ENCODE measurements at regions not wholly inside any gene's neighbourhood (a gene's known extent, or its start where the extent isn't known, plus 50 kb on each side); places are given as distances from the start of the nearest gene placed in this dataset.
A peak's percentile ranks its signal among the peaks of the same experiment; 100 is the strongest.

GRCh38 chr12:24608108-24608507 lies 340.8 kb downstream of the BCAT1 start:
- no peak overlapping the region for H2BK120ac ChIP-seq (ENCODE audit: low read depth, low read length)
- no CpG with 5 or more reads among the region's 1 CpG for WGBS, 2 experiments (ENCODE audit: extremely low coverage in 2 of 2, insufficient read length in 1 of 2)
- no TSS peak for BruUV-seq (replicated peaks)
- no peak overlapping the region for H4K5ac ChIP-seq (ENCODE audit: low read depth, low read length)
- H3K4me1 ChIP-seq (ENCODE audit: control insufficient read depth, insufficient read depth, low read length) = peaks cover 4% of the 10 kb centered on the region
- no peak overlapping the region for H3K9ac ChIP-seq (ENCODE audit: low read depth, low read length)
- H3K9me1 ChIP-seq (ENCODE audit: insufficient read depth, low read length) = no peaks in the 10 kb centered on the region
- H4K91ac ChIP-seq (ENCODE audit: insufficient read depth, low read depth, low read length) = no peak overlapping the region
- no peak overlapping the region for H2AFZ ChIP-seq (replicated peaks; ENCODE audit: low read length, poor library complexity)
- peaks cover 4% of the 10 kb centered on the region for H3K9me3 ChIP-seq (ENCODE audit: control insufficient read depth, insufficient read depth, low read length)
- no peak overlapping the region for H2AK5ac ChIP-seq (ENCODE audit: low read depth, low read length)
- no peak overlapping the region for H2BK5ac ChIP-seq (ENCODE audit: low read depth, low read length, poor library complexity, severe bottlenecking)
- in situ Hi-C loops (cut with MboI; ENCODE audit: low sequenced_read_pairs) (no loop called here), intact Hi-C loops (cut with micrococcal nuclease) (no loop called here), dilution Hi-C loops (cut with HindIII; ENCODE audit: low sequenced_read_pairs, unreplicated experiment) (no loop called here)
- H3K14ac ChIP-seq (replicated peaks; ENCODE audit: low read depth, low read length) = no peak overlapping the region
- H2BK15ac ChIP-seq (ENCODE audit: low read depth, low read length) = peak overlapping the region; percentile 19; the same call in 1 of the 3 replicates
- DNase-seq (no peak), ATAC-seq (ENCODE audit: low read depth) (no peak)
- no peak overlapping the region for H3K27ac ChIP-seq (ENCODE audit: insufficient read depth, low read length)
- H4K20me1 ChIP-seq (ENCODE audit: insufficient read depth, low read length) = no peaks in the 10 kb centered on the region
- ChIA-PET CTCF (interaction anchor here (0.6 kb wide), 1 partner anchor 25 kb away, joined by 4 read pairs; no protein-coding TSS in a partner anchor), POLR2A (ENCODE audit: unreplicated experiment) (no interaction called here)
- no peak overlapping the region for H2AK9ac ChIP-seq (replicated peaks; ENCODE audit: low read depth, low read length, poor library complexity)
- H3K79me1 ChIP-seq (ENCODE audit: low read depth in 1 of 2, low read length in 2 of 2) = no peaks in the 10 kb centered on the region
- no peak overlapping the region for H3K56ac ChIP-seq (ENCODE audit: extremely low read depth, insufficient read depth, low read length)
- H3K36me3 ChIP-seq (ENCODE audit: control insufficient read depth, insufficient read depth, low read length) = no peaks in the 10 kb centered on the region
- no peak overlapping the region for H3K4me3 ChIP-seq (ENCODE audit: insufficient read depth, low read depth, low read length)
- H3K4me2 ChIP-seq (ENCODE audit: low read depth, low read length) = no peak overlapping the region
- H4K8ac ChIP-seq (ENCODE audit: low read depth in 2 of 2, low read length in 2 of 2) = no peak overlapping the region
- H3K27me3 ChIP-seq (ENCODE audit: control insufficient read depth, insufficient read depth, low read length) = no peaks in the 10 kb centered on the region
- TF ChIP-seq RCOR1 (IDR thresholded peaks at IDR 0.05; ENCODE audit: insufficient replicate concordance, low read length) = no peak
- TF ChIP-seq CTCF (conservative IDR thresholded peaks at IDR 0.05; ENCODE audit: low read depth, low read length) = no peak
- no peak for TF ChIP-seq NFE2L2 (IDR thresholded peaks at IDR 0.05; ENCODE audit: low read depth, low read length)
- TF ChIP-seq ELK1 (IDR thresholded peaks at IDR 0.05; ENCODE audit: borderline replicate concordance, low read depth, low read length) = no peak
- peak overlapping the region; percentile 54; the same call in 1 of the 2 replicates for H3K18ac ChIP-seq (ENCODE audit: low read depth, low read length)
- H3K23ac ChIP-seq (ENCODE audit: low read depth, low read length) = no peak overlapping the region
- H3K4ac ChIP-seq (ENCODE audit: low read depth, low read length) = no peak overlapping the region
- no peak overlapping the region for H2BK20ac ChIP-seq (ENCODE audit: low read depth, low read length)

Measured in IMR-90 (cell line).